Neural crest cell (in vitro differentiated cells): ENCODE measurements at regions not wholly inside any gene's neighbourhood (a gene's known extent, or its start where the extent isn't known, plus 50 kb on each side); places are given as distances from the start of the nearest gene placed in this dataset.

Experiments
- DNase-seq: peaks from one replicate; pipeline ENCODE4 v3.0.0; 2021; ENCODE audit warnings: low read depth, mixed read lengths, low spot score
- H3K27ac Mint-ChIP-seq: one replicate; pipeline ENCODE4 v1.8.0; 2021; ENCODE audit warnings: mild to moderate bottlenecking, mixed read lengths; ENCODE audit not compliant: unreplicated experiment
- H3K27me3 Mint-ChIP-seq: 2 replicates; pipeline ENCODE4 v1.8.0; 2021; ENCODE audit warnings: low read depth, mild to moderate bottlenecking, mixed read lengths
- H3K36me3 Mint-ChIP-seq: 2 replicates; pipeline ENCODE4 v1.8.0; 2021; ENCODE audit warnings: low read depth, mild to moderate bottlenecking, mixed read lengths
- H3K4me1 Mint-ChIP-seq: 2 replicates; pipeline ENCODE4 v1.8.0; 2021; ENCODE audit warnings: mixed read lengths
- H3K4me3 Mint-ChIP-seq: one replicate; pipeline ENCODE4 v1.8.0; 2021; ENCODE audit warnings: mild to moderate bottlenecking, mixed read lengths
- H3K9me3 Mint-ChIP-seq: 2 replicates; pipeline ENCODE4 v1.8.0; 2021; ENCODE audit warnings: mixed read lengths
- TF ChIP-seq, protein P1 (sequence below): fragments of 200-600 bp; sonication (generic); conservative IDR thresholded peaks from 2 replicates; pipeline ENCODE4 v1.5.0; 2021; ENCODE audit warnings: antibody characterized with exemption, mild to moderate bottlenecking

DNA sequence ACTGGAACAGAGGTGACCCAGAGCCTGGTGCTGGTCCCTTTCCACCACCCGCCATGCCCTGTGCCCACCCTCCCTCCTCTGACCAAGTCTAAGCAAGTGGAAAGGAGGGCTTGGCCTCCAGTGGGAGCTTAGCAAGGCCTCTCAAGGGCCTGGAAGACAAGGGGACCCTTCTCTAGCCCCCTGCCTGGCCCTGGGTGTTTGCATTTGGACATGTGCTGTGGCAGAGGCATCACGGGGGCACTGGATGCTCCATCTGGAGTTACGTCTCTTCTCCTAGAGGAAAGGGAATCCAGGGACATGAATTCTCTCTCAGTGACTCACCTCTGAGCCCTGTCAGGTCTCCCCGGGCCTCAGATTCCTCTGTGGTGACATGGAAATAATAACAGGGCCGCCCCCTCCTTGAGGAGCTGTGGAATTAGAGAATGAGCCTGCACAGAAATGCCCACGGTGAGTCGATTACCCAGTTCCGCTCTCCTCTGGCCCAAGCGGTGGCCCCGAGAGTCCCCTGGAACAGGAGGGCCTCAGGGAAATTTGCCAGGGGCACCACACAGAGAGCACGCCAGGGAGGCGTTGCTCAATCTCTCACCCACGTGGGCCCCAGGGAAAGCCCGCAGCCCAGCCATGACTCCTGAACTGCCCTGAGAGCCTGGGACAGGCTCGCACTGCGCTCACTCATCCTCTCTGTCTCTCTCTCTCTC, 189.6 kb downstream of the BCOR start:
- Mint-ChIP-seq H3K36me3 (no peaks in the 10 kb centered on the region), H3K4me3 (no peak overlapping the region), H3K4me1 (peaks cover 40% of the 10 kb centered on the region), H3K27ac (no peak overlapping the region), H3K9me3 (no peaks in the 10 kb centered on the region), H3K27me3 (peaks cover 44% of the 10 kb centered on the region)
- no peak for DNase-seq
- TF ChIP-seq, protein P1, sequence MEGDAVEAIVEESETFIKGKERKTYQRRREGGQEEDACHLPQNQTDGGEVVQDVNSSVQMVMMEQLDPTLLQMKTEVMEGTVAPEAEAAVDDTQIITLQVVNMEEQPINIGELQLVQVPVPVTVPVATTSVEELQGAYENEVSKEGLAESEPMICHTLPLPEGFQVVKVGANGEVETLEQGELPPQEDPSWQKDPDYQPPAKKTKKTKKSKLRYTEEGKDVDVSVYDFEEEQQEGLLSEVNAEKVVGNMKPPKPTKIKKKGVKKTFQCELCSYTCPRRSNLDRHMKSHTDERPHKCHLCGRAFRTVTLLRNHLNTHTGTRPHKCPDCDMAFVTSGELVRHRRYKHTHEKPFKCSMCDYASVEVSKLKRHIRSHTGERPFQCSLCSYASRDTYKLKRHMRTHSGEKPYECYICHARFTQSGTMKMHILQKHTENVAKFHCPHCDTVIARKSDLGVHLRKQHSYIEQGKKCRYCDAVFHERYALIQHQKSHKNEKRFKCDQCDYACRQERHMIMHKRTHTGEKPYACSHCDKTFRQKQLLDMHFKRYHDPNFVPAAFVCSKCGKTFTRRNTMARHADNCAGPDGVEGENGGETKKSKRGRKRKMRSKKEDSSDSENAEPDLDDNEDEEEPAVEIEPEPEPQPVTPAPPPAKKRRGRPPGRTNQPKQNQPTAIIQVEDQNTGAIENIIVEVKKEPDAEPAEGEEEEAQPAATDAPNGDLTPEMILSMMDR = no peak

DNA sequence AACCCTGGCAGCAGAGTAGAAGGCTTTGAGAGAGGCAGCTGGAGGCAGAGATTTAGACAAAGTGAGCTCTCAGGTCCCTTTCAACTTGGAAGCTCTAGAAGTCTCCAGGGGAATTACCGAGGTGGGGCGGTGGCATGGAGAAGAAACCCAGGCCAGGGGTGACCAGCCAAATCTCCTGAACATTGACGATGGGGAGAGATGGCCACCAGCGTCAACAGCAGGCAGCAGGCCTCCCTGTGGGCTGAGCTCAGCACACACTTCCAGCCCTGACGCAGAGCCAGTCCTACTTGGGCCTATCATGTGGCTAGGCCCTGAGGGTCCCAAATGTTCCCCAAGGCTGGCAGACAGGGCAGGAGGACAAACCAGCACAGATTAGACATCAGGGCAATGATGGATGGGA, 187.8 kb downstream of the BCOR start:
- TF ChIP-seq, protein P1 = no peak
- H3K27ac Mint-ChIP-seq = no peak overlapping the region
- H3K36me3 Mint-ChIP-seq = no peaks in the 10 kb centered on the region
- no peak for DNase-seq
- no peaks in the 10 kb centered on the region for H3K9me3 Mint-ChIP-seq
- H3K4me3 Mint-ChIP-seq = no peak overlapping the region
- H3K4me1 Mint-ChIP-seq = peaks cover 34% of the 10 kb centered on the region
- peaks cover 42% of the 10 kb centered on the region for H3K27me3 Mint-ChIP-seq

DNA sequence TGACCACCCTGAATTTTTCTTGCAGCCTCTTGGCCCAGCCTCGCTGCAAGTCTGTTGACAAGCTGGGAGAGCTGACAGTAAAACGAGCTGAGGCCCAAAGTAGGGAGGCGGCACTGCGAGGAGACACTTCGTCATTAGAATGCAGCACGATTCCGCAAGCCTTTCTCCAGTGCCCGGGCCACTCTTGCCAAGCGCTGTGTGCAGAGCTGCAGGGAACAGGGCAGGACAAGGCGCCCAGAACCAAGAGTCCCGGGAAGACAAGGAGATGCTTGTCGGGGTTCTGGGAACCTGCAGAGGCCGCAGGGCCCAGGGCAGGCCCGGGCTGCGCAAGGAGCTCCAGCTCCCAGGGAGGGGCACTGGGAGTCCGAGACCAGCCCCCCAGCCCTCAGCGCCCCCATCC, 187.1 kb downstream of the BCOR start:
- no peak for DNase-seq
- Mint-ChIP-seq H3K4me1 (peaks cover 27% of the 10 kb centered on the region), H3K36me3 (no peaks in the 10 kb centered on the region), H3K9me3 (no peaks in the 10 kb centered on the region), H3K27me3 (peaks cover 37% of the 10 kb centered on the region), H3K4me3 (no peak overlapping the region), H3K27ac (no peak overlapping the region)
- TF ChIP-seq, protein P1 = no peak

DNA sequence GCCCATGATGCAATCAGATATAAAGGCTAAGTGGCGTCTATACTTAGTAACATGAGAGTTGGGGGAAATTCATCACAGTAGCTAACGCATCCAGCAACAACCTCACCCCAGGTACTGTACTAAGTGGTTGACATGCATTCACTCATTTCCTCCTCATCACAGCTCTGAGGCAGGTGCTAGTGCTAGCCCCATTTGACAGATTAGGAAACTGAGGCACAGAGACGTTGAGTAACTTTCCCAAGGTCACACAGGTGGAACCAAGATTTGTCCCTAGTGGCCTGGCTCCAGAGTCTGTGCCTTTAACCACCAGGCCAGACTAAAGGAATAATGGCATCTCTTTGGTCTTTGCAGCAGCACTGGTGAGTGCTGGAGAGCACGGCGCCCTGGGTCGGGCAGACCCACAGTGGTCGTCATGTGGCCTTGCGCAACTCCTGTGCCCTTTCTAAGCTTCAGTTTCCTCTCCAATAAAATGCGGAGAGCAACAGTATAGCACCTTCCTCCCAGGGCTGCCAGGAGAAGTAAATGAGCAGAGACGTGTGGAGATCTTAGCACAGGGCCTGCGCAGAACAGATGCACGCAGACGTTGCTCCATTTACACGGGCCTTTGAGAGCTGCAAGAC, 186.4 kb downstream of the BCOR start:
- H3K4me1 Mint-ChIP-seq = peaks cover 20% of the 10 kb centered on the region
- no peaks in the 10 kb centered on the region for H3K36me3 Mint-ChIP-seq
- DNase-seq = no peak
- H3K27ac Mint-ChIP-seq = no peak overlapping the region
- H3K27me3 Mint-ChIP-seq = peaks cover 30% of the 10 kb centered on the region
- TF ChIP-seq, protein P1 = no peak
- H3K9me3 Mint-ChIP-seq = no peaks in the 10 kb centered on the region
- H3K4me3 Mint-ChIP-seq = no peak overlapping the region

DNA sequence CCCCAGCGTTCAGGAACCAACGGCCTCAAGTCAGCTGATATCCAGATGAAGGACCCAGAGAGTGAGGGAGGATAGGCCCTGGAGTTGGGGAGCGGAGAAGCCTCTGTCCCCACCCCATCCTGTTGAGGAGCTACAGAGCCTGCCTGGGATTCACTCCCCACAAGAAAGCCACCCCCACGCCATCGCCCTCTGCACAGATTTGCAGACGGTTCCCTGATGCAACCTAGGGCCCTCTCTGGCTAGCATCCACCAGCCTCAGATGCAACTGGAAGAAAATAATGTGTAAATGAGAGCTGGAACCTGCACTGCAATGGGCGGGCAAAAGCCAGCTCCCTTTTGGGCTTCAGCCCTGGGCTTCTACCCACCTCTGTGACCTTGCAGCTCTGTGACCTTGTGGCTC, 185.6 kb downstream of the BCOR start:
- DNase-seq = no peak
- H3K4me1 Mint-ChIP-seq = peaks cover 15% of the 10 kb centered on the region
- no peak overlapping the region for H3K27ac Mint-ChIP-seq
- TF ChIP-seq, protein P1 = no peak
- no peaks in the 10 kb centered on the region for H3K36me3 Mint-ChIP-seq
- no peaks in the 10 kb centered on the region for H3K9me3 Mint-ChIP-seq
- no peak overlapping the region for H3K4me3 Mint-ChIP-seq
- H3K27me3 Mint-ChIP-seq = peaks cover 22% of the 10 kb centered on the region
